ENCODE measurements at regions not wholly inside any gene's neighbourhood (a gene's known extent, or its start where the extent isn't known, plus 50 kb on each side); places are given as distances from the start of the nearest gene placed in this dataset.

DNA sequence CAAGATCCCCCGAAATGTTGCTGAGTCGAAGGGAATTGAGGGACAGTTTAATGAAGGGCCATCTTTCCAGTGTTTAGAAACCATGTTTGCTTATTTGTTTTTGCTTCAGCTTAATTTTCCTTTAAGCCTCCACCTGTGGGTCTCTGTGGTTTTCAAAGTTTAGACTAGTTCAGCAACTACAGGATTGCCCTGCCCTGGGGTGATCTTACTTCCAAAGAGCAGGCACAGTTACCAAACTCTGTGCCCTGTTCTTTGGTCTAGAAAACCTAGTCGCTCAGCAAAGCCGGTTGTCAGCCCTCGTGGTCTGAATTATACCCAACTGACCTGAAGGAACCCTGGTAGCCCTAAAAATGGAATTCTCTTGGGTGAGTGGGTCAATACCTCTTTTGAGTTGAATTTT, 219.2 kb upstream of the GMDS start:
- Histone ChIP-seq H3K27me3 (ENCODE audit: control insufficient read depth in 3 of 3, insufficient read depth in 3 of 3, low read depth in 1 of 3, low read length in 3 of 3) (peaks cover 0 to 18% (median 0%) of the 10 kb centered on the region in 3 experiments), H3K18ac (ENCODE audit: low read length) (no peak overlapping the region), H3K27ac (replicated peaks; ENCODE audit: low read length) (no peak overlapping the region), H3K79me1 (ENCODE audit: low read depth, low read length) (no peaks in the 10 kb centered on the region), H2AFZ (ENCODE audit: low read length) (no peak overlapping the region), H4K8ac (ENCODE audit: low read depth, low read length) (no peak overlapping the region), H2BK12ac (ENCODE audit: low read length) (no peak overlapping the region), H2AK5ac (ENCODE audit: low read depth, low read length) (no peak overlapping the region), H3K9ac (ENCODE audit: low read depth, low read length, poor library complexity) (no peak overlapping the region), H3K4me3 (ENCODE audit: low read length in 2 of 2) (no peak overlapping the region), H3K4ac (ENCODE audit: low read length) (no peak overlapping the region), H3K23ac (ENCODE audit: low read depth, low read length, poor library complexity) (no peak overlapping the region), H3K36me3 (replicated peaks in 1 of 2; ENCODE audit: control insufficient read depth in 2 of 2, insufficient read depth in 2 of 2, low read length in 2 of 2) (no peaks in the 10 kb centered on the region), H3K4me1 (ENCODE audit: control insufficient read depth in 2 of 2, insufficient read depth in 1 of 2, low read depth in 1 of 2, low read length in 2 of 2) (peaks cover 0 to 2% of the 10 kb centered on the region in 2 donors), H2BK5ac (ENCODE audit: low read length) (no peak overlapping the region), H2BK15ac (ENCODE audit: low read length) (no peak overlapping the region), H3K14ac (ENCODE audit: low read length) (no peak overlapping the region), H2BK120ac (ENCODE audit: low read depth, low read length) (no peak overlapping the region), H3K9me3 (replicated peaks in 1 of 2; ENCODE audit: control insufficient read depth in 2 of 2, insufficient read depth in 1 of 2, low read depth in 1 of 2, low read length in 2 of 2) (peaks cover 0 to 2% of the 10 kb centered on the region in 2 donors), H3K4me2 (ENCODE audit: insufficient read depth, low read length, poor library complexity, severe bottlenecking) (no peak overlapping the region), H4K91ac (ENCODE audit: low read depth, low read length, poor library complexity) (no peak overlapping the region)
- WGBS, 2 donors (ENCODE audit: extremely low coverage in 2 of 2, insufficient read length in 2 of 2, insufficient replicate concordance in 1 of 2) = no CpG with 5 or more reads among the region's 5 CpGs
- no peak for DNase-seq (ENCODE audit: low spot score)

GRCh38 chr6:2462831-2463230, 217.4 kb upstream of the GMDS start:
- Histone ChIP-seq H2AFZ (ENCODE audit: low read length) (no peak overlapping the region), H4K91ac (ENCODE audit: low read depth, low read length, poor library complexity) (no peak overlapping the region), H3K23ac (ENCODE audit: low read depth, low read length, poor library complexity) (peak overlapping the region; percentile 22), H3K4me2 (ENCODE audit: insufficient read depth, low read length, poor library complexity, severe bottlenecking) (no peak overlapping the region), H3K36me3 (replicated peaks in 1 of 2; ENCODE audit: control insufficient read depth in 2 of 2, insufficient read depth in 2 of 2, low read length in 2 of 2) (no peaks in the 10 kb centered on the region), H2BK120ac (ENCODE audit: low read depth, low read length) (no peak overlapping the region), H3K14ac (ENCODE audit: low read length) (peak overlapping the region; percentile 42), H3K27me3 (ENCODE audit: control insufficient read depth in 3 of 3, insufficient read depth in 3 of 3, low read depth in 1 of 3, low read length in 3 of 3) (peaks cover 0 to 7% (median 0%) of the 10 kb centered on the region in 3 experiments), H3K9ac (ENCODE audit: low read depth, low read length, poor library complexity) (no peak overlapping the region), H3K4me1 (ENCODE audit: control insufficient read depth in 2 of 2, insufficient read depth in 1 of 2, low read depth in 1 of 2, low read length in 2 of 2) (peaks cover 0 to 2% of the 10 kb centered on the region in 2 donors), H3K4me3 (ENCODE audit: low read length in 2 of 2) (no peak overlapping the region), H2BK5ac (ENCODE audit: low read length) (peak overlapping the region; percentile 90), H2BK15ac (ENCODE audit: low read length) (no peak overlapping the region), H3K27ac (replicated peaks; ENCODE audit: low read length) (no peak overlapping the region), H3K9me3 (replicated peaks in 1 of 2; ENCODE audit: control insufficient read depth in 2 of 2, insufficient read depth in 1 of 2, low read depth in 1 of 2, low read length in 2 of 2) (no peaks in the 10 kb centered on the region), H3K79me1 (ENCODE audit: low read depth, low read length) (no peaks in the 10 kb centered on the region), H2AK5ac (ENCODE audit: low read depth, low read length) (no peak overlapping the region), H2BK12ac (ENCODE audit: low read length) (no peak overlapping the region), H3K4ac (ENCODE audit: low read length) (no peak overlapping the region), H3K18ac (ENCODE audit: low read length) (no peak overlapping the region), H4K8ac (ENCODE audit: low read depth, low read length) (no peak overlapping the region)
- DNase-seq (ENCODE audit: low spot score) = no peak
- no CpG with 5 or more reads among the region's 10 CpGs for WGBS, 2 donors (ENCODE audit: extremely low coverage in 2 of 2, insufficient read length in 2 of 2, insufficient replicate concordance in 1 of 2)

DNA sequence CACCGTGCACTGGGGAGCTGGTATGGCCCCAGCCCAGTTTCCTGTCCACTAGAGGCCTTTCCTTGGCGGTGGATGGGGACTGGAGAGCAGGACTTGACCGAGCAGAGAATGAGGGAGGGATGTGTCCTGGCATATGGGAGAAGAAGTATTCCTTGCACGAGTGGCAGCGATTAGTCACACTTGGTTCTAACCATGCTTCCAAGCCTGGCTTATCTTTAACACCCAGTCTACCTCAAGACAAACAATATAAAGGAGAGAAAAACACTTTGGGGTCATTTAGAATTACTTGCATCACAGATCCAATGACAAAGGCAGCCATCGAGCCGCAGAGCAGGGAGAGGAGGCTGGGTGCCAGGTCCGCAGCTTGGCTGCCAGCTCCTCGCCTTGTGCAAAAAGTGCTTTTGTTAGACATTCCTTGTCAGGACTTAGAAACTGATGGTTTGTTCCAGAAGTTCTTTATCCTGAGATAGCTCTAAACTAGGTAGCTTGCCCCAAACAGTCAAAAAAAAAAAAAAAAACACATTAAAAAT, 214.9 kb upstream of the GMDS start:
- Histone ChIP-seq H3K4me2 (ENCODE audit: insufficient read depth, low read length, poor library complexity, severe bottlenecking) (no peak overlapping the region), H2AFZ (ENCODE audit: low read length) (no peak overlapping the region), H3K27me3 (ENCODE audit: control insufficient read depth in 3 of 3, insufficient read depth in 3 of 3, low read depth in 1 of 3, low read length in 3 of 3) (no peaks in the 10 kb centered on the region), H3K9me3 (replicated peaks in 1 of 2; ENCODE audit: control insufficient read depth in 2 of 2, insufficient read depth in 1 of 2, low read depth in 1 of 2, low read length in 2 of 2) (no peaks in the 10 kb centered on the region), H2BK15ac (ENCODE audit: low read length) (no peak overlapping the region), H4K91ac (ENCODE audit: low read depth, low read length, poor library complexity) (no peak overlapping the region), H2AK5ac (ENCODE audit: low read depth, low read length) (no peak overlapping the region), H3K14ac (ENCODE audit: low read length) (no peak overlapping the region), H3K18ac (ENCODE audit: low read length) (no peak overlapping the region), H3K9ac (ENCODE audit: low read depth, low read length, poor library complexity) (no peak overlapping the region), H3K79me1 (ENCODE audit: low read depth, low read length) (no peaks in the 10 kb centered on the region), H2BK12ac (ENCODE audit: low read length) (no peak overlapping the region), H3K4ac (ENCODE audit: low read length) (no peak overlapping the region), H4K8ac (ENCODE audit: low read depth, low read length) (no peak overlapping the region), H3K23ac (ENCODE audit: low read depth, low read length, poor library complexity) (no peak overlapping the region), H3K36me3 (replicated peaks in 1 of 2; ENCODE audit: control insufficient read depth in 2 of 2, insufficient read depth in 2 of 2, low read length in 2 of 2) (no peaks in the 10 kb centered on the region), H2BK120ac (ENCODE audit: low read depth, low read length) (no peak overlapping the region), H3K4me3 (ENCODE audit: low read length in 2 of 2) (no peak overlapping the region), H3K27ac (replicated peaks; ENCODE audit: low read length) (no peak overlapping the region), H2BK5ac (ENCODE audit: low read length) (no peak overlapping the region), H3K4me1 (ENCODE audit: control insufficient read depth in 2 of 2, insufficient read depth in 1 of 2, low read depth in 1 of 2, low read length in 2 of 2) (no peaks in the 10 kb centered on the region)
- no CpG with 5 or more reads among the region's 9 CpGs for WGBS, 2 donors (ENCODE audit: extremely low coverage in 2 of 2, insufficient read length in 2 of 2, insufficient replicate concordance in 1 of 2)
- no peak for DNase-seq (ENCODE audit: low spot score)

DNA sequence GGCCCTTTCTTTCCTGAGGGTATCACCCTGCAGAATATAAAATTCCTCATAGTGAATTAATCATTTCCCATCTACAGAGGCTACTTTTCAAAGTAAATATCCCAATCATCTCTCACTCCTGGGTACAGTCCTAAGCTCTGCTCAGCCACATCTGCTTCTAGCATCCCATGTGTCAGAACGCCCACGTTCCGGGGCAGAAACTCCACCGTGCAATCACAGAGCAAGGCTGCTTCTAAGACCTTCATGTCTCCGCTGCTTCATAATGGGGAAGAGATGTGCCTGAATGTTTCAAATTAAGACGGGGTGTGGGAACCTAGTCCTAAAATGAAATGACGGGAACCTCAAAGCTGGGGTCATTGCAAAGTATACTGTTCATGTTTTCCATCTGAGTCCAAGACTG, 208.8 kb upstream of the GMDS start:
- Histone ChIP-seq H2AK5ac (ENCODE audit: low read depth, low read length) (no peak overlapping the region), H3K9ac (ENCODE audit: low read depth, low read length, poor library complexity) (no peak overlapping the region), H3K79me1 (ENCODE audit: low read depth, low read length) (no peaks in the 10 kb centered on the region), H2AFZ (ENCODE audit: low read length) (no peak overlapping the region), H2BK15ac (ENCODE audit: low read length) (no peak overlapping the region), H4K8ac (ENCODE audit: low read depth, low read length) (no peak overlapping the region), H4K91ac (ENCODE audit: low read depth, low read length, poor library complexity) (no peak overlapping the region), H3K4me3 (ENCODE audit: low read length in 2 of 2) (no peak overlapping the region), H3K4me2 (ENCODE audit: insufficient read depth, low read length, poor library complexity, severe bottlenecking) (no peak overlapping the region), H3K4ac (ENCODE audit: low read length) (no peak overlapping the region), H3K27me3 (ENCODE audit: control insufficient read depth in 3 of 3, insufficient read depth in 3 of 3, low read depth in 1 of 3, low read length in 3 of 3) (no peaks in the 10 kb centered on the region), H3K18ac (ENCODE audit: low read length) (no peak overlapping the region), H2BK5ac (ENCODE audit: low read length) (no peak overlapping the region), H3K23ac (ENCODE audit: low read depth, low read length, poor library complexity) (no peak overlapping the region), H3K4me1 (ENCODE audit: control insufficient read depth in 2 of 2, insufficient read depth in 1 of 2, low read depth in 1 of 2, low read length in 2 of 2) (no peaks in the 10 kb centered on the region), H3K14ac (ENCODE audit: low read length) (no peak overlapping the region), H2BK12ac (ENCODE audit: low read length) (no peak overlapping the region), H3K36me3 (replicated peaks in 1 of 2; ENCODE audit: control insufficient read depth in 2 of 2, insufficient read depth in 2 of 2, low read length in 2 of 2) (no peaks in the 10 kb centered on the region), H2BK120ac (ENCODE audit: low read depth, low read length) (no peak overlapping the region), H3K27ac (replicated peaks; ENCODE audit: low read length) (no peak overlapping the region), H3K9me3 (replicated peaks in 1 of 2; ENCODE audit: control insufficient read depth in 2 of 2, insufficient read depth in 1 of 2, low read depth in 1 of 2, low read length in 2 of 2) (peaks cover 0 to 2% of the 10 kb centered on the region in 2 donors)
- DNase-seq (ENCODE audit: low spot score) = no peak
- WGBS, 2 donors (ENCODE audit: extremely low coverage in 2 of 2, insufficient read length in 2 of 2, insufficient replicate concordance in 1 of 2) = no CpG with 5 or more reads among the region's 7 CpGs
